Astrocyte (in vitro differentiated cells and primary cell): ENCODE measurements at regions not wholly inside any gene's neighbourhood (a gene's known extent, or its start where the extent isn't known, plus 50 kb on each side); places are given as distances from the start of the nearest gene placed in this dataset.
A peak's percentile ranks its signal among the peaks of the same experiment; 100 is the strongest.

ENCODE experiments used
- DNase-seq: peaks from one replicate; pipeline ENCODE4 v3.0.0-alpha.2; 2010; ENCODE audit warnings: low read depth
- FAIRE-seq: peaks from 2 replicates; lab custom pipeline; 2011; peaks lifted over from hg19 to GRCh38; lab: Jason Lieb, UNC
- H2AFZ ChIP-seq: 2 replicates; pipeline ENCODE4 v1.6.0; 2012; ENCODE audit warnings: low read depth, low read length, inconsistent platforms
- H3K27ac ChIP-seq: 2 replicates; pipeline ENCODE4 v1.5.1; 2011; ENCODE audit warnings: low read depth, low read length, inconsistent platforms
- H3K27me3 ChIP-seq: 2 replicates; pipeline ENCODE4 v1.6.0; 2011; ENCODE audit warnings: low read length, inconsistent platforms; ENCODE audit not compliant: insufficient read depth
- H3K36me3 ChIP-seq: 2 replicates; pipeline ENCODE4 v1.5.1; 2011; ENCODE audit warnings: low read length, inconsistent platforms; ENCODE audit not compliant: insufficient read depth
- H3K4me1 ChIP-seq: 2 replicates; pipeline ENCODE4 v1.5.1; 2011; ENCODE audit warnings: low read length, inconsistent platforms; ENCODE audit not compliant: insufficient read depth
- H3K4me2 ChIP-seq: 2 replicates; pipeline ENCODE4 v1.6.0; 2012; ENCODE audit warnings: low read length, inconsistent platforms
- H3K4me3 ChIP-seq: 2 replicates; pipeline ENCODE4 v1.5.1; 2011; ENCODE audit warnings: low read depth, mild to moderate bottlenecking, low read length, inconsistent platforms; ENCODE audit not compliant: insufficient read depth
- H3K79me2 ChIP-seq: 2 replicates; pipeline ENCODE4 v1.6.0; 2012; ENCODE audit warnings: mild to moderate bottlenecking, low read length, inconsistent platforms; ENCODE audit not compliant: insufficient read depth
- H3K9ac ChIP-seq: 2 replicates; pipeline ENCODE4 v1.6.0; 2012; ENCODE audit warnings: mild to moderate bottlenecking, low read length, inconsistent platforms
- H3K9me3 ChIP-seq: 2 replicates; pipeline ENCODE4 v1.5.1; 2012; ENCODE audit warnings: low read depth, mild to moderate bottlenecking, low read length, inconsistent platforms; ENCODE audit not compliant: insufficient read depth
- H4K20me1 ChIP-seq: 2 replicates; pipeline ENCODE4 v1.6.0; 2012; ENCODE audit warnings: low read length, inconsistent platforms; ENCODE audit not compliant: insufficient read depth
- H3K27ac Mint-ChIP-seq: one replicate; pipeline ENCODE4 v1.8.0; 2021; ENCODE audit warnings: mild to moderate bottlenecking, mixed read lengths; ENCODE audit not compliant: unreplicated experiment
- H3K27me3 Mint-ChIP-seq: one replicate; pipeline ENCODE4 v1.8.0; 2021; ENCODE audit warnings: low read depth, mixed read lengths; ENCODE audit not compliant: unreplicated experiment
- H3K36me3 Mint-ChIP-seq: one replicate; pipeline ENCODE4 v1.8.0; 2021; ENCODE audit warnings: low read depth, mixed read lengths; ENCODE audit not compliant: unreplicated experiment
- H3K4me1 Mint-ChIP-seq: one replicate; pipeline ENCODE4 v1.8.0; 2021; ENCODE audit warnings: low read depth, mixed read lengths; ENCODE audit not compliant: unreplicated experiment
- H3K4me3 Mint-ChIP-seq: one replicate; pipeline ENCODE4 v1.8.0; 2021; ENCODE audit warnings: mild to moderate bottlenecking, moderate library complexity, mixed read lengths; ENCODE audit not compliant: unreplicated experiment
- H3K9me3 Mint-ChIP-seq: one replicate; pipeline ENCODE4 v1.8.0; 2021; ENCODE audit warnings: mild to moderate bottlenecking, mixed read lengths; ENCODE audit not compliant: unreplicated experiment
- CTCF ChIP-seq: IDR thresholded peaks from 2 replicates; pipeline ENCODE4 v1.5.1; 2011; ENCODE audit warnings: low read depth, mild to moderate bottlenecking, inconsistent platforms, low read length, moderate library complexity; ENCODE audit not compliant: insufficient read depth
- EZH2 ChIP-seq: IDR thresholded peaks from 2 replicates; pipeline ENCODE4 v1.6.1; 2012; ENCODE audit warnings: mild to moderate bottlenecking, low read length, inconsistent platforms; ENCODE audit not compliant: insufficient read depth

- no peak overlapping the region for H3K4me3 ChIP-seq
- no peaks in the 10 kb centered on the region for H3K79me2 ChIP-seq
- peaks cover 4% of the 10 kb centered on the region for H3K4me1 Mint-ChIP-seq
- H3K9me3 ChIP-seq: no peaks in the 10 kb centered on the region
- H3K27me3 Mint-ChIP-seq: no peaks in the 10 kb centered on the region
- peak overlapping the region; percentile 23 for H2AFZ ChIP-seq
- H3K36me3 ChIP-seq: no peaks in the 10 kb centered on the region
- no peaks in the 10 kb centered on the region for H3K36me3 Mint-ChIP-seq
- H3K27ac Mint-ChIP-seq: no peak overlapping the region
- no peak overlapping the region for H3K9ac ChIP-seq
- H4K20me1 ChIP-seq: no peaks in the 10 kb centered on the region
- no peaks in the 10 kb centered on the region for H3K27me3 ChIP-seq
- peak overlapping the region; percentile 24 for H3K4me2 ChIP-seq
- FAIRE-seq (peak; percentile 58), DNase-seq (peak; percentile 27)
- H3K4me3 Mint-ChIP-seq: no peak overlapping the region
- H3K27ac ChIP-seq: no peak overlapping the region
- H3K4me1 ChIP-seq: no peaks in the 10 kb centered on the region
- H3K9me3 Mint-ChIP-seq: no peaks in the 10 kb centered on the region
- TF ChIP-seq CTCF (peak; percentile 72), EZH2 (no peak)
These were observed 64.0 kb upstream of the HMCN1 start for GRCh38 chr1:185670187-185670627.

- H3K27me3 Mint-ChIP-seq: no peaks in the 10 kb centered on the region
- peaks cover 2% of the 10 kb centered on the region for H3K9me3 Mint-ChIP-seq
- no peak for FAIRE-seq
These were observed 66.2 kb upstream of the HMCN1 start for GRCh38 chr1:185668013-185668412.

More at GRCh38 chr1:185668013-185668412, 66.2 kb upstream of the HMCN1 start:
- H3K4me1 ChIP-seq: no peaks in the 10 kb centered on the region
- H3K36me3 Mint-ChIP-seq: no peaks in the 10 kb centered on the region
- no peak overlapping the region for H3K27ac ChIP-seq
- H2AFZ ChIP-seq: no peak overlapping the region
- H3K9ac ChIP-seq: no peak overlapping the region
- no peak overlapping the region for H3K4me2 ChIP-seq
- H3K36me3 ChIP-seq: no peaks in the 10 kb centered on the region
- H3K79me2 ChIP-seq: no peaks in the 10 kb centered on the region
- no peaks in the 10 kb centered on the region for H3K27me3 ChIP-seq
- no peak overlapping the region for H3K27ac Mint-ChIP-seq
- H3K4me3 Mint-ChIP-seq: no peak overlapping the region
- no peak for DNase-seq
- no peaks in the 10 kb centered on the region for H3K9me3 ChIP-seq
- no peak overlapping the region for H3K4me3 ChIP-seq
- no peaks in the 10 kb centered on the region for H4K20me1 ChIP-seq
- H3K4me1 Mint-ChIP-seq: no peaks in the 10 kb centered on the region
- TF ChIP-seq EZH2 (no peak), CTCF (no peak)
